HEK293T (cell line): ENCODE measurements at regions not wholly inside any gene's neighbourhood (a gene's known extent, or its start where the extent isn't known, plus 50 kb on each side); places are given as distances from the start of the nearest gene placed in this dataset.
A peak's percentile ranks its signal among the peaks of the same experiment; 100 is the strongest.

Experiments used
- CTCF ChIA-PET: fragments of 350-600 bp; formaldehyde crosslinking; extraction: SDS; loops from one replicate; lab custom pipeline; 2021; ENCODE audit warnings: antibody characterized with exemption, inconsistent platforms; lab: Yijun Ruan, JAX
- POLR2A ChIA-PET: fragments of 350-600 bp; formaldehyde crosslinking; extraction: SDS; loops from one replicate; lab custom pipeline; 2020; ENCODE audit warnings: antibody characterized with exemption, inconsistent platforms; lab: Yijun Ruan, JAX
- DNase-seq: peaks from one replicate; pipeline ENCODE4 v3.0.0; 2012; ENCODE audit warnings: mixed read lengths; ENCODE audit errors: extremely low spot score
- ARNT ChIP-seq: fragments of 450-650 bp; IDR thresholded peaks from 2 replicates; pipeline ENCODE4 v1.6.1; 2017; ENCODE audit warnings: mild to moderate bottlenecking
- BHLHE40 ChIP-seq: fragments of 450-650 bp; IDR thresholded peaks from 2 replicates; pipeline ENCODE4 v1.6.1; 2016; ENCODE audit warnings: mild to moderate bottlenecking, moderate library complexity, borderline replicate concordance
- CTBP1 ChIP-seq: fragments of 450-650 bp; IDR thresholded peaks from 2 replicates; pipeline ENCODE4 v1.6.1; 2016; ENCODE audit warnings: borderline replicate concordance
- ELF4 ChIP-seq: fragments of 450-650 bp; IDR thresholded peaks from 2 replicates; pipeline ENCODE4 v1.6.1; 2017; ENCODE audit warnings: antibody characterized with exemption
- FOXA1 ChIP-seq: fragments of 450-650 bp; IDR thresholded peaks from 2 replicates; pipeline ENCODE4 v1.6.1; 2016; ENCODE audit warnings: mild to moderate bottlenecking
- FOXK2 ChIP-seq: fragments of 450-650 bp; IDR thresholded peaks from 2 replicates; pipeline ENCODE4 v1.6.1; 2016; ENCODE audit warnings: mild to moderate bottlenecking
- FOXM1 ChIP-seq: fragments of 450-650 bp; IDR thresholded peaks from 2 replicates; pipeline ENCODE4 v1.6.1; 2017; ENCODE audit warnings: mild to moderate bottlenecking, borderline replicate concordance
- HDGF ChIP-seq: fragments of 450-650 bp; IDR thresholded peaks from 2 replicates; pipeline ENCODE4 v1.6.1; 2017; ENCODE audit warnings: antibody characterized with exemption, borderline replicate concordance
- L3MBTL2 ChIP-seq: fragments of 450-650 bp; conservative IDR thresholded peaks from 2 replicates; pipeline ENCODE4 v1.6.1; 2016; ENCODE audit warnings: mild to moderate bottlenecking
- LEF1 ChIP-seq: fragments of 450-650 bp; IDR thresholded peaks from 2 replicates; pipeline ENCODE4 v1.6.1; 2017; ENCODE audit warnings: mild to moderate bottlenecking, borderline replicate concordance
- NFRKB ChIP-seq: fragments of 450-650 bp; IDR thresholded peaks from 2 replicates; pipeline ENCODE4 v1.6.1; 2016; ENCODE audit warnings: mild to moderate bottlenecking, moderate library complexity
- SP1 ChIP-seq: fragments of 450-650 bp; IDR thresholded peaks from 2 replicates; pipeline ENCODE4 v1.6.1; 2017
- SUZ12 ChIP-seq: fragments of 450-650 bp; IDR thresholded peaks from 2 replicates; pipeline ENCODE4 v1.6.1; 2016; ENCODE audit warnings: mild to moderate bottlenecking
- TARDBP ChIP-seq: fragments of 450-650 bp; IDR thresholded peaks from 2 replicates; pipeline ENCODE4 v1.6.1; 2016
- ZNF384 ChIP-seq: fragments of 450-650 bp; IDR thresholded peaks from 2 replicates; pipeline ENCODE4 v1.6.1; 2016
- TF ChIP-seq, protein P1 (sequence below): fragments of 450-650 bp; IDR thresholded peaks from 2 replicates; pipeline ENCODE4 v1.6.1; 2016

DNA sequence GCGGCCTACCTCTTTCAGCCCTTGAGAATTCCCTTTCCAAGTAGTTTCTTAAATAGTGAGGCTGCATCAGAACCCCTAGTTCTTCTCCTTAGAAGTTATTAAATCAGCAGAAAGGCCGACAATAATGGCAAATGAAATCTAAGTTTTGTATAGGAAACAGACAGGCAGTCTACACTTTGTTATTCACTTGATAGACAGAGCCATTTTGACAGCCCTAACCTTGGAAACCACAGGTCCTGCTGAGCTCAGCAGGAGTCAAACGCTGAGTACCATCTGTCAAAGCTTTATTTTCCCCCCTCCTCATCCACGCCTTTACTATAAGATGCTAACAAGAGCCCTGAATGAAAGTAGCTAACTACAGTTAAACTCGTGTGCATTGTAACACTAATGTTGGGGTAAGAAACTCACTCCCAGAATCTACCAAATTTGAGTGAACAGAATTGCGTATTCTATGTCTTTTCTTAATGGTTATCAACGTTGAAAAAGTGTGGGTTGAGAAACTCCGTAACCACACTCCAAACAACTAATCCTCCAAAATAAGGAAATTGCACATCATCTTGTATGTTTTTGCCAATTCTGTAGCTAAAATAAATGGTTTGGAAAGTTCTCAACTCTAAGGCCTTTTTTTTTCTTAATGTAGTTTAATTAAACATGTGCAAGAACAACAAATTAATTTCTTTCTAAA, 90.6 kb upstream of the EFEMP1 start:
- TF ChIP-seq, protein P1, sequence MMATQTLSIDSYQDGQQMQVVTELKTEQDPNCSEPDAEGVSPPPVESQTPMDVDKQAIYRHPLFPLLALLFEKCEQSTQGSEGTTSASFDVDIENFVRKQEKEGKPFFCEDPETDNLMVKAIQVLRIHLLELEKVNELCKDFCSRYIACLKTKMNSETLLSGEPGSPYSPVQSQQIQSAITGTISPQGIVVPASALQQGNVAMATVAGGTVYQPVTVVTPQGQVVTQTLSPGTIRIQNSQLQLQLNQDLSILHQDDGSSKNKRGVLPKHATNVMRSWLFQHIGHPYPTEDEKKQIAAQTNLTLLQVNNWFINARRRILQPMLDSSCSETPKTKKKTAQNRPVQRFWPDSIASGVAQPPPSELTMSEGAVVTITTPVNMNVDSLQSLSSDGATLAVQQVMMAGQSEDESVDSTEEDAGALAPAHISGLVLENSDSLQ, result peak; percentile 62
- TF ChIP-seq FOXM1, result no peak
- POLR2A ChIA-PET, result no interaction called here
- DNase-seq, result no peak
- CTCF ChIA-PET, result interaction anchor here (1.2 kb wide), 1 partner anchor 116 kb away, joined by 3 read pairs; no protein-coding TSS in a partner anchor

- POLR2A ChIA-PET, result no interaction called here
- DNase-seq, result no peak
- CTCF ChIA-PET, result no interaction called here
- TF ChIP-seq, protein P1, result no peak
- TF ChIP-seq FOXA1 (no peak), ELF4 (no peak), SP1 (no peak), ZNF384 (no peak), ARNT (no peak), CTBP1 (no peak), SUZ12 (no peak), FOXM1 (no peak), FOXK2 (no peak), L3MBTL2 (no peak), BHLHE40 (no peak), TARDBP (no peak), LEF1 (no peak), HDGF (no peak), NFRKB (no peak)
Observed at GRCh38 chr2:56015711-56016115, 92.1 kb upstream of the EFEMP1 start.

DNA sequence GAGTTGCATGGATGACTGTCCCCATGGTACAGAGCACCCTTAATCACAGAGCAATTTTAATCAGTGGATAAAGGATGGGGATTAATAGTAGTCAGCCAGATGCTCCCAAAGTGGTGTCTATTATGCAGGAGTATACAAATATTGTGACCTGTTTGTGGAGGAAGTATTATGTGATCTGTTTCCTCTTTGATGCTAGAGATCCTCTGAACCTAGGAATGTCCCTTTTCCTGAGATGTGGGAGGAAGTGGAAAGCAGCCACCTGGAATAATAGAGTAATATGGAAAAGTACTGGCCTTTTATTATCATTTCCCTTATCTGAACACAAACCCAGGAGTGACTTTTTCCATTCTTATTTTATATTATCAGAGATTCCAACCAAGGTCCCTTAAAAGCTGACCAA, 94.2 kb upstream of the EFEMP1 start:
- TF ChIP-seq L3MBTL2, result no peak
- CTCF ChIA-PET, result no interaction called here
- DNase-seq, result no peak
- POLR2A ChIA-PET, result no interaction called here

GRCh38 chr2:56018267-56018666, 94.7 kb upstream of the EFEMP1 start:
- DNase-seq, result no peak
- CTCF ChIA-PET, result no interaction called here
- no peak for TF ChIP-seq NFRKB
- POLR2A ChIA-PET, result no interaction called here

DNA sequence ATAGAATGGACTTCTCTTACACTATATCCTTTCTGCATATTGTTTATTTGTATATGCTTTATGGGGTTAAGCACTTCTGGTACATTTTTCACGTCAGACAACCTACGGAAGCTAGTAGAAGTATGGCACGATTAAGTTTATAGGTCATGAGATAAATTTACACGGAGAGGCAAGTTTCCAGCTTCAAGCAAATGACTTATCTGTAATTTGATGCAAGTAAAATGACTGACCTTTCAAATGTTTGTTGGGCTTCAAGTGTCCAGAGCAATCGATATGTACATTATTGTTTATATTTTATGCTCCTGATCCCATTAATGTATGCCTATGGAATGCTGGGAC, 97.5 kb upstream of the EFEMP1 start:
- TF ChIP-seq NFRKB, result no peak
- no peak for TF ChIP-seq SUZ12
- no peak for TF ChIP-seq BHLHE40
- no peak for TF ChIP-seq LEF1
- TF ChIP-seq TARDBP, result no peak
- TF ChIP-seq L3MBTL2, result no peak
- no peak for TF ChIP-seq FOXM1
- TF ChIP-seq SP1, result no peak
- no peak for TF ChIP-seq FOXA1
- TF ChIP-seq, protein P1, result no peak
- no peak for TF ChIP-seq ARNT
- TF ChIP-seq ELF4, result no peak
- no peak for TF ChIP-seq CTBP1
- no peak for TF ChIP-seq FOXK2
- TF ChIP-seq ZNF384, result no peak
- TF ChIP-seq HDGF, result no peak
- no peak for DNase-seq
- ChIA-PET POLR2A (no interaction called here), CTCF (interaction anchor here (0.6 to 1.3 kb wide), 2 partner anchors 107 to 725 kb away, joined by 3 read pairs; no protein-coding TSS in a partner anchor)

- TF ChIP-seq, protein P1, result peak; percentile 32; the same call in 1 of the 2 replicates
- no peak for TF ChIP-seq SP1
- TF ChIP-seq HDGF, result no peak
- TF ChIP-seq LEF1, result no peak
- ChIA-PET CTCF (interaction anchor here (1.3 kb wide), 1 partner anchor 107 kb away, joined by 3 read pairs; no protein-coding TSS in a partner anchor), POLR2A (no interaction called here)
- no peak for DNase-seq
Observed at GRCh38 chr2:56021579-56021978, 98.0 kb upstream of the EFEMP1 start.
